ENCODE measurements at regions not wholly inside any gene's neighbourhood (a gene's known extent, or its start where the extent isn't known, plus 50 kb on each side); places are given as distances from the start of the nearest gene placed in this dataset.

DNA sequence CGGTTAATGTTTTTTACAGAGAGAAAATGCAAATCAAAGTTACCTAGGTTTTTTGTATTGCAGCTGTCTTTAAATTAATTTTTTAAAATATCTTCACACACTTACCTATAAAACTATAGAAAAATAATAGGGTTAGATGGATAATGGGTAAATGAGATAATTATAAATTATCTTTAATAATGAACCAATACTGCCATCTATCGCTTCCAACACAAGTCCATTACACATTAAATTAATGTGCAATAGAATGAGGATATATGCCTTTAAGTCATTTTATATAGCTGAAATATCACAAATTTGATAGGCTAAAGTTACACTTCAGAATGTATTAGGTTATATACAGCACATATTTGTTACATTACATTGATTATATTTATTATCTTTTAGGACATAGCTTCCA is 2212.8 kb downstream of the MRPL39 start:
- CTCF ChIA-PET = no interaction called here
- ATAC-seq (ENCODE audit: low read depth) = no peak
- POLR2A ChIA-PET = no interaction called here

DNA sequence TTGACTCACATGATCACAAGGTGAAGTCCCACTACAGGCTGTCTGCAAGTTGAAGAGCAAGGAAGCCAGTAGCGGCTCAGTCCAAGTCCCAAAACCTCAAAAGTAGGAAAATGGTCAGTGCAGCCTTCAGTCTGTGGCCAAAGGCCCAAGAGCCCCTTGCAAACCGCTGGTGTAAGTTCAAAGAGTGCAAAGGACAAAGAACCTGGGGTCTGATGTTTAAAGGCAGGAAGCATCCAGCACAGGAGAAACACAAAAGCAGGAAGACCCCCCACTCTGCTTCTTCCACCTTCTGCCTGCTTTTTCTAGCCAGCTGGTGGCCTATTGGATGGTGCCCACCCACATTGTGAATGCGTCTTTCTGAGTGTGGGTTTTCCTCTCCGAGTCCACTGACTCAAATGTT is 2222.6 kb downstream of the MRPL39 start:
- Histone ChIP-seq H3K79me2 (ENCODE audit: control insufficient read depth, insufficient read depth, low read length) (no peaks in the 10 kb centered on the region), H3K9me3 (ENCODE audit: control extremely low read depth in 1 of 3, control insufficient read depth in 2 of 3, insufficient read depth in 1 of 3, low read length in 2 of 3) (no peaks in the 10 kb centered on the region), H3K4me2 (replicated peaks; ENCODE audit: low read depth, low read length, poor library complexity, severe bottlenecking) (no peak overlapping the region), H3K9ac (ENCODE audit: low read length) (no peak overlapping the region), H3K36me3 (replicated peaks in 1 of 2; ENCODE audit: control extremely low read depth in 1 of 2, control insufficient read depth in 1 of 2, extremely low read depth in 1 of 2, insufficient read depth in 2 of 2, low read length in 1 of 2) (no peaks in the 10 kb centered on the region), H3K4me3 (ENCODE audit: control extremely low read depth in 1 of 5, extremely low read depth in 1 of 5, insufficient read depth in 1 of 5, low read depth in 2 of 5, low read length in 4 of 5) (no peak overlapping the region), H3K27me3 (replicated peaks in 1 of 4; ENCODE audit: control extremely low read depth in 1 of 4, control insufficient read depth in 3 of 4, insufficient read depth in 4 of 4, low read length in 3 of 4) (no peaks in the 10 kb centered on the region), H3K27ac (ENCODE audit: low read length in 2 of 2) (no peak overlapping the region), H2AFZ (ENCODE audit: insufficient read depth, low read depth, low read length, poor library complexity, severe bottlenecking) (no peak overlapping the region), H3K4me1 (ENCODE audit: control insufficient read depth in 2 of 2, insufficient read depth in 2 of 2, low read length in 2 of 2) (no peaks in the 10 kb centered on the region), H4K20me1 (ENCODE audit: control insufficient read depth, insufficient read depth, low read length, poor library complexity, severe bottlenecking) (no peaks in the 10 kb centered on the region)
- WGBS (ENCODE audit: insufficient coverage) = 46% methylated on average over 2 of the region's 4 CpGs
- H3K4me3 Mint-ChIP-seq = no peak overlapping the region
- no peak overlapping the region for H3K27ac Mint-ChIP-seq
- H3K4me1 Mint-ChIP-seq = no peaks in the 10 kb centered on the region
- CTCF ChIA-PET = no interaction called here
- POLR2A ChIA-PET = no interaction called here
- no peak for DNase-seq
- TF ChIP-seq CTCF (IDR thresholded peaks at IDR 0.05) = no peak
- TF ChIP-seq EZH2 (IDR thresholded peaks at IDR 0.05; ENCODE audit: borderline replicate concordance, insufficient read depth, low read depth, low read length, poor library complexity, severe bottlenecking) = no peak
- ATAC-seq (ENCODE audit: low read depth) = no peak
- H3K27me3 Mint-ChIP-seq = no peaks in the 10 kb centered on the region
- intact Hi-C loops (cut with micrococcal nuclease) = no loop called here
- H3K9me3 Mint-ChIP-seq (ENCODE audit: insufficient read depth) = no peaks in the 10 kb centered on the region

More for the DNA sequence above, 2212.8 kb downstream of the MRPL39 start:
- no peaks in the 10 kb centered on the region for H3K79me2 ChIP-seq (ENCODE audit: control insufficient read depth, insufficient read depth, low read length)
- no peaks in the 10 kb centered on the region for H4K20me1 ChIP-seq (ENCODE audit: control insufficient read depth, insufficient read depth, low read length, poor library complexity, severe bottlenecking)
- WGBS (ENCODE audit: insufficient coverage) = no CpG with 5 or more reads among the region's 2 CpGs
- H3K4me2 ChIP-seq (replicated peaks; ENCODE audit: low read depth, low read length, poor library complexity, severe bottlenecking) = no peak overlapping the region
- Mint-ChIP-seq H3K9me3 (ENCODE audit: insufficient read depth) (no peaks in the 10 kb centered on the region), H3K27me3 (no peaks in the 10 kb centered on the region), H3K4me1 (no peaks in the 10 kb centered on the region), H3K4me3 (no peak overlapping the region), H3K27ac (no peak overlapping the region)
- no peak overlapping the region for H3K4me3 ChIP-seq (ENCODE audit: control extremely low read depth in 1 of 5, extremely low read depth in 1 of 5, insufficient read depth in 1 of 5, low read depth in 2 of 5, low read length in 4 of 5)
- no peaks in the 10 kb centered on the region for H3K36me3 ChIP-seq (replicated peaks in 1 of 2; ENCODE audit: control extremely low read depth in 1 of 2, control insufficient read depth in 1 of 2, extremely low read depth in 1 of 2, insufficient read depth in 2 of 2, low read length in 1 of 2)
- no peak for DNase-seq
- H3K4me1 ChIP-seq (ENCODE audit: control insufficient read depth in 2 of 2, insufficient read depth in 2 of 2, low read length in 2 of 2) = no peaks in the 10 kb centered on the region
- no peak overlapping the region for H3K9ac ChIP-seq (ENCODE audit: low read length)
- no peak for TF ChIP-seq EZH2 (IDR thresholded peaks at IDR 0.05; ENCODE audit: borderline replicate concordance, insufficient read depth, low read depth, low read length, poor library complexity, severe bottlenecking)
- TF ChIP-seq CTCF (IDR thresholded peaks at IDR 0.05) = no peak
- no peak overlapping the region for H2AFZ ChIP-seq (ENCODE audit: insufficient read depth, low read depth, low read length, poor library complexity, severe bottlenecking)
- intact Hi-C loops (cut with micrococcal nuclease) = no loop called here
- no peaks in the 10 kb centered on the region for H3K9me3 ChIP-seq (ENCODE audit: control extremely low read depth in 1 of 3, control insufficient read depth in 2 of 3, insufficient read depth in 1 of 3, low read length in 2 of 3)
- H3K27me3 ChIP-seq (replicated peaks in 1 of 4; ENCODE audit: control extremely low read depth in 1 of 4, control insufficient read depth in 3 of 4, insufficient read depth in 4 of 4, low read length in 3 of 4) = no peaks in the 10 kb centered on the region
- H3K27ac ChIP-seq (ENCODE audit: low read length in 2 of 2) = no peak overlapping the region

All from B cell (primary cell).